Glutamatergic neuron (in vitro differentiated cells): ENCODE measurements at regions not wholly inside any gene's neighbourhood (a gene's known extent, or its start where the extent isn't known, plus 50 kb on each side); places are given as distances from the start of the nearest gene placed in this dataset.
"Not testable (repeated sequence)": the region's sequence is repeated elsewhere in the genome, so short reads cannot be mapped to it uniquely, and the experiment has no call there.

Experiments used
- DNase-seq: peaks from one replicate; pipeline ENCODE4 v3.0.0; 2022
- H3K27ac Mint-ChIP-seq: one replicate; pipeline ENCODE4 v1.8.0; 2020; ENCODE audit warnings: mild to moderate bottlenecking, mixed read lengths, inconsistent platforms; ENCODE audit not compliant: unreplicated experiment
- H3K27me3 Mint-ChIP-seq: one replicate; pipeline ENCODE4 v1.8.0; 2020; ENCODE audit warnings: mild to moderate bottlenecking, moderate library complexity, mixed read lengths, inconsistent platforms; ENCODE audit not compliant: unreplicated experiment
- H3K36me3 Mint-ChIP-seq: one replicate; pipeline ENCODE4 v1.8.0; 2020; ENCODE audit warnings: mild to moderate bottlenecking, mixed read lengths, inconsistent platforms; ENCODE audit not compliant: unreplicated experiment
- H3K4me1 Mint-ChIP-seq: one replicate; pipeline ENCODE4 v1.8.0; 2020; ENCODE audit warnings: mild to moderate bottlenecking, low read depth, mixed read lengths, inconsistent platforms; ENCODE audit not compliant: unreplicated experiment
- H3K4me3 Mint-ChIP-seq: one replicate; pipeline ENCODE4 v1.8.0; 2020; ENCODE audit warnings: mild to moderate bottlenecking, mixed read lengths, inconsistent platforms; ENCODE audit not compliant: unreplicated experiment
- H3K9me3 Mint-ChIP-seq: one replicate; pipeline ENCODE4 v1.8.0; 2020; ENCODE audit warnings: mild to moderate bottlenecking, moderate library complexity, mixed read lengths, inconsistent platforms; ENCODE audit not compliant: unreplicated experiment
- CTCF ChIP-seq: fragments of 200-600 bp; sonication (generic); IDR thresholded peaks from one replicate; pipeline ENCODE4 v1.5.0; 2021; ENCODE audit not compliant: partially characterized antibody, unreplicated experiment

- H3K27ac Mint-ChIP-seq, result no peak overlapping the region
- H3K9me3 Mint-ChIP-seq, result peaks cover 3% of the 10 kb centered on the region
- H3K4me3 Mint-ChIP-seq, result no peak overlapping the region
- DNase-seq, result no peak
- no peaks in the 10 kb centered on the region for H3K4me1 Mint-ChIP-seq
- H3K36me3 Mint-ChIP-seq, result no peaks in the 10 kb centered on the region
- no peaks in the 10 kb centered on the region for H3K27me3 Mint-ChIP-seq
- no peak for TF ChIP-seq CTCF
These were observed 61.8 kb upstream of the PLEKHG4B start for GRCh38 chr5:30131-30530.

GRCh38 chr5:30556-30955 lies 61.4 kb upstream of the PLEKHG4B start:
- not testable (repeated sequence) for H3K27ac Mint-ChIP-seq, DNase-seq, H3K27me3 Mint-ChIP-seq, H3K4me1 Mint-ChIP-seq, H3K36me3 Mint-ChIP-seq, H3K9me3 Mint-ChIP-seq, H3K4me3 Mint-ChIP-seq

- Mint-ChIP-seq H3K27me3 (no peaks in the 10 kb centered on the region), H3K9me3 (peaks cover 3% of the 10 kb centered on the region), H3K4me1 (no peaks in the 10 kb centered on the region), H3K27ac (no peak overlapping the region), H3K4me3 (no peak overlapping the region), H3K36me3 (no peaks in the 10 kb centered on the region)
- DNase-seq, result no peak
- no peak for TF ChIP-seq CTCF
These were observed 59.8 kb upstream of the PLEKHG4B start for GRCh38 chr5:32165-32564.

DNA sequence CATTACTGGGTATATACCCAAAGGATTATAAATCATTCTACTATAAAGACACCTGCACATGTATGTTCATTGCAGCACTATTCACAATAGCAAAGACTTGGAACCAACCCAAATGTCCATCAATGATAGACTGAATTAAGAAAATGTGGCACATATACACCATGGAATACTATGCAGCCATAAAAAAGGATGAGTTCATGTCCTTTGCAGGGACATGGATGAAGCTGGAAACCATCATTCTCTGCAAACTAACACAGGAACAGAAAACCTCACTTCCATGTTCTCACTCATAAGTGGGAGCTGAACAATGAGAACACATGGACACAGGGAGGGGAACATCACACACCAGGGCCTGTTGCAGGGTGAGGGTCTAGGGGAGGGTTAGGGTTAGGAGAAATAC lies 56.4 kb upstream of the PLEKHG4B start:
- DNase-seq, H3K36me3 Mint-ChIP-seq, H3K9me3 Mint-ChIP-seq, H3K27ac Mint-ChIP-seq, H3K4me1 Mint-ChIP-seq, H3K4me3 Mint-ChIP-seq, H3K27me3 Mint-ChIP-seq: not testable (repeated sequence)

DNA sequence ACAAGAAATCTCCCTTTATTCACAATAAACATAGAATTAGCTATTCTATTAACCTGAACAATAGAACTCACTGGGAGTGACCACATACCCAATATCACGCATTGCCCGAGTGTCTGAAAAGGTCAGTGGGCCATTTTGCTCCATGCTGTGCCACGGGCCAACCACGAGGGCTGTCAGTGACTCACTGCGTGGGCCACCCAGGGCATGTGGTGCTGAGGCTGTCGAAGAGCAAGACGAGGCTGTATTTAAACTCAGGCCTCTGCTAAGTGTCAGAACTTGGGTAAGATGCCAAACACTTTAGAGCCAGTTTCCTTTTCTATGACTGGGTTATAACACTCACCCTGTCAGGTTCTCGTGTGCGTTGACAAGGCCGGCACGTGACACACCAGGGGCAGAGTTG lies 54.8 kb upstream of the PLEKHG4B start:
- H3K4me1 Mint-ChIP-seq, H3K4me3 Mint-ChIP-seq, H3K36me3 Mint-ChIP-seq, DNase-seq, H3K27ac Mint-ChIP-seq, H3K9me3 Mint-ChIP-seq, H3K27me3 Mint-ChIP-seq: not testable (repeated sequence)

DNA sequence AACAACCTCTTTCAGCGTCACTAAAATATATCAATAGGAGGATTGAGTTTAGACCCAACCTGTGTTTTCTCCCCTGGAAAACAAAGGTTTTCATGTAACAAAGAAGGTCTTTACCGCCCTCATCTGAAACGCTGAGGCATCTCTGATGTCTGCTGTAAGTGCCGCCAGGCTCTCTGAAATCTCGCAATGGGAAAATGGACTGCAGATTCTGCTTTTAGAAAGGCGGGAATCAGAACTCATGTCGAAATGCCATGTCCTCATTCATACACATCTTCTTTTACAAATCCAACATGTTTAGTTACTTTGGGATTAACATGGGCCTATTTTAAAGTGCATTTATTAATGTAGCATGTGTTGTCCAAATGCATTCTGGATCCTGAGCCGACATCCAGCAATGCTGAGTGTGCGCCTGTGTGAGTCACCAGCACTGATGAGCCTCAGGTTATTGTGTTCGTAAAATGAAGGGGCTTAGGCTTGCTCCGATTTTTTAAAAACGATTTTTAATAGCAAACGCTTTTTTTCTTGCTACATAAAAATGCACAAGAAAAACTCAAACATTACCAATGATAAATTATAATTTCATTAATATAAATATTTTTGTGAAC lies 51.9 kb upstream of the PLEKHG4B start:
- DNase-seq, result no peak

More for the DNA sequence above, 51.9 kb upstream of the PLEKHG4B start:
- no peaks in the 10 kb centered on the region for H3K9me3 Mint-ChIP-seq
- H3K27me3 Mint-ChIP-seq, result no peaks in the 10 kb centered on the region
- H3K4me1 Mint-ChIP-seq, result no peaks in the 10 kb centered on the region
- H3K36me3 Mint-ChIP-seq, result no peaks in the 10 kb centered on the region
- no peak overlapping the region for H3K27ac Mint-ChIP-seq
- no peak for TF ChIP-seq CTCF
- H3K4me3 Mint-ChIP-seq, result no peak overlapping the region
